ENCODE measurements at regions not wholly inside any gene's neighbourhood (a gene's known extent, or its start where the extent isn't known, plus 50 kb on each side); places are given as distances from the start of the nearest gene placed in this dataset.
A peak's percentile ranks its signal among the peaks of the same experiment; 100 is the strongest.

DNA sequence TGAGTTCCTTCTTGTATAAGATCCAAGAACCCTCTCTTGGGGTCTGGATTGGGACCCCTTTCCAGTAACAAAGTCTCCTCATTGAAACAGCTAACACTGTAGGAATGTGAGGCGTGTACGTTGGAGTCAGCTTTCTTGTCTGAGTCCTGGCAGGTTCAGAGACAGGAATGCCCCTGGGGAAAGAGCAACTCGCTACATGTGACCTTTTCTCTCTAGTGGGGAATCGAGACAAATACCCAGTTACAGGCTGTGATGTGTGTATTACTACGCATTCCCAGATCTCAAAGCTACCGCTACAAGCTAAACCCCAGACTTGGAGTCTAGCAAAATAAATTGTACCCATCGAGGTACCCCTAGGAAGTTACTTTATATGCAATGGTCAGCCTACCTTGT, 85.6 kb upstream of the FRMD4A start:
- DNase-seq, result peak in 1 of 5 donors; percentile 14

DNA sequence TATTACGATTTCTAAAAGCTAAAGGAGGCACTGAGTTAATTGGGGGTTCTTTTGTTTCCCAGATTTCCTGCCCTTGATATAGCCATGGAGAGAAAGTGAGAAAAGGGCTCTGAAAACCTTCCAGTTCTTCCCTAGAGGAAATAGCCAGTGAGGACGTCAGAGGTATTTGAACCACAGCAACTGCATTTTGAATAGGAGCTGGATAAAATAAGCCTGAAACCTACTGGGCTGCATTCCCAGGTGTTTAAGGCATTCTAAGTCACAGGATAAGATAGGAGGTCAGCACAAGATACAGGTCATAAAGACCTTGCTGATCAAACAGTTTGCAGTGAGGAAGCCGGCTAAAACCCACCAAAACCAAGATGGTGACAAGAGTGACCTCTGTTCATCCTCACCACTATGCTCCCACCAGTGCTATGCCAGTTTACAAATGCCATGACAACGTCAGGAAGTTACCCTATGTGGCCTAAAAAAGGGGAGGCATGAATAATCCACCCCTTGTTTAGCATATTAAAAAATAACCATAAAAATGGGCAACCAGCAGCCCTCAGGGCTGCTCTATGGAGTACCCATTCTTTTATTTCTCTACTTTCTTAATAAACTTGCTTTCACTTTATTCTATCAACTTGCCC, 85.1 kb upstream of the FRMD4A start:
- H3K9ac ChIP-seq (ENCODE audit: low read length in 3 of 3), result no peak overlapping the region
- FAIRE-seq (no peak), DNase-seq (no peak)
- H3K4me1 ChIP-seq (ENCODE audit: control insufficient read depth in 2 of 3, insufficient read depth in 2 of 3, low read depth in 1 of 3, low read length in 3 of 3), result no peaks in the 10 kb centered on the region
- intact Hi-C loops (cut with DNase I), result no loop called here
- no peaks in the 10 kb centered on the region for H3K9me3 ChIP-seq (ENCODE audit: control insufficient read depth in 2 of 3, insufficient read depth in 1 of 3, low read length in 3 of 3)
- no peak overlapping the region for H3K4me3 ChIP-seq (ENCODE audit: low read length in 3 of 3)
- no peak overlapping the region for H3K27ac ChIP-seq (ENCODE audit: low read depth in 2 of 2, low read length in 2 of 2)
- no peaks in the 10 kb centered on the region for H3K27me3 ChIP-seq (ENCODE audit: control insufficient read depth, insufficient read depth, low read length)
- TF ChIP-seq, protein P1, sequence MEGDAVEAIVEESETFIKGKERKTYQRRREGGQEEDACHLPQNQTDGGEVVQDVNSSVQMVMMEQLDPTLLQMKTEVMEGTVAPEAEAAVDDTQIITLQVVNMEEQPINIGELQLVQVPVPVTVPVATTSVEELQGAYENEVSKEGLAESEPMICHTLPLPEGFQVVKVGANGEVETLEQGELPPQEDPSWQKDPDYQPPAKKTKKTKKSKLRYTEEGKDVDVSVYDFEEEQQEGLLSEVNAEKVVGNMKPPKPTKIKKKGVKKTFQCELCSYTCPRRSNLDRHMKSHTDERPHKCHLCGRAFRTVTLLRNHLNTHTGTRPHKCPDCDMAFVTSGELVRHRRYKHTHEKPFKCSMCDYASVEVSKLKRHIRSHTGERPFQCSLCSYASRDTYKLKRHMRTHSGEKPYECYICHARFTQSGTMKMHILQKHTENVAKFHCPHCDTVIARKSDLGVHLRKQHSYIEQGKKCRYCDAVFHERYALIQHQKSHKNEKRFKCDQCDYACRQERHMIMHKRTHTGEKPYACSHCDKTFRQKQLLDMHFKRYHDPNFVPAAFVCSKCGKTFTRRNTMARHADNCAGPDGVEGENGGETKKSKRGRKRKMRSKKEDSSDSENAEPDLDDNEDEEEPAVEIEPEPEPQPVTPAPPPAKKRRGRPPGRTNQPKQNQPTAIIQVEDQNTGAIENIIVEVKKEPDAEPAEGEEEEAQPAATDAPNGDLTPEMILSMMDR (IDR thresholded peaks at IDR 0.05; ENCODE audit: borderline replicate concordance, extremely low read depth, insufficient read depth), result no peak
- no peaks in the 10 kb centered on the region for H3K36me3 ChIP-seq (ENCODE audit: control insufficient read depth in 2 of 3, insufficient read depth in 3 of 3, low read length in 3 of 3)

More for the DNA sequence above, 85.6 kb upstream of the FRMD4A start:
- Histone ChIP-seq H3K4me1 (ENCODE audit: control insufficient read depth in 2 of 3, insufficient read depth in 2 of 3, low read depth in 1 of 3, low read length in 3 of 3) (no peaks in the 10 kb centered on the region), H3K9me3 (ENCODE audit: control insufficient read depth in 2 of 3, insufficient read depth in 1 of 3, low read length in 3 of 3) (no peaks in the 10 kb centered on the region), H3K36me3 (ENCODE audit: control insufficient read depth in 2 of 3, insufficient read depth in 3 of 3, low read length in 3 of 3) (no peaks in the 10 kb centered on the region), H3K27me3 (ENCODE audit: control insufficient read depth, insufficient read depth, low read length) (no peaks in the 10 kb centered on the region), H3K9ac (ENCODE audit: low read length in 3 of 3) (no peak overlapping the region), H3K4me3 (ENCODE audit: low read length in 3 of 3) (no peak overlapping the region), H3K27ac (ENCODE audit: low read depth in 2 of 2, low read length in 2 of 2) (no peak overlapping the region)
- TF ChIP-seq, protein P1 (IDR thresholded peaks at IDR 0.05; ENCODE audit: borderline replicate concordance, extremely low read depth, insufficient read depth), result no peak
- intact Hi-C loops (cut with DNase I), result no loop called here
- no peak for FAIRE-seq

DNA sequence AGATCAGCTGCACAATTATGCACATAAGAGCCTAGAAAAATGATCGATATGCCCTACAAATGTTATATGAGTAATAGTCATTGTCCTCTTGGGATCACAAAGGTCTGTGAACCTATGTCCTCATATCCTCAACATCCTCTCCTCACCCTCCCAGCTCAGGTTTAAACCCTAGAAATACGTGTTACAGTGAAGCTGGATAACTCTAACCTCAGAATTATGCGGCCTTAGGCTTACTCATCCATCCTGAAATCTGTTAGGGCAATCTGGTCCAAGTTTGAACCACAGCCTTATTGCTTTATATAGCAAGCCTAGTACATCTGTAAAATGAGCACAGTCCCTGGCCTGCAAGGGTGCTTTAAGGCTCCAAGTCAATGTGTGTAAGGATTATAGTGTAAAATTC, 84.2 kb upstream of the FRMD4A start:
- Histone ChIP-seq H3K9ac (ENCODE audit: low read length in 3 of 3) (no peak overlapping the region), H3K9me3 (ENCODE audit: control insufficient read depth in 2 of 3, insufficient read depth in 1 of 3, low read length in 3 of 3) (no peaks in the 10 kb centered on the region), H3K4me1 (ENCODE audit: control insufficient read depth in 2 of 3, insufficient read depth in 2 of 3, low read depth in 1 of 3, low read length in 3 of 3) (no peaks in the 10 kb centered on the region), H3K27me3 (ENCODE audit: control insufficient read depth, insufficient read depth, low read length) (no peaks in the 10 kb centered on the region), H3K4me3 (ENCODE audit: low read length in 3 of 3) (no peak overlapping the region), H3K27ac (ENCODE audit: low read depth in 2 of 2, low read length in 2 of 2) (no peak overlapping the region), H3K36me3 (ENCODE audit: control insufficient read depth in 2 of 3, insufficient read depth in 3 of 3, low read length in 3 of 3) (no peaks in the 10 kb centered on the region)
- FAIRE-seq, result no peak
- intact Hi-C loops (cut with DNase I), result no loop called here
- no peak for DNase-seq
- TF ChIP-seq, protein P1 (IDR thresholded peaks at IDR 0.05; ENCODE audit: borderline replicate concordance, extremely low read depth, insufficient read depth), result no peak

DNA sequence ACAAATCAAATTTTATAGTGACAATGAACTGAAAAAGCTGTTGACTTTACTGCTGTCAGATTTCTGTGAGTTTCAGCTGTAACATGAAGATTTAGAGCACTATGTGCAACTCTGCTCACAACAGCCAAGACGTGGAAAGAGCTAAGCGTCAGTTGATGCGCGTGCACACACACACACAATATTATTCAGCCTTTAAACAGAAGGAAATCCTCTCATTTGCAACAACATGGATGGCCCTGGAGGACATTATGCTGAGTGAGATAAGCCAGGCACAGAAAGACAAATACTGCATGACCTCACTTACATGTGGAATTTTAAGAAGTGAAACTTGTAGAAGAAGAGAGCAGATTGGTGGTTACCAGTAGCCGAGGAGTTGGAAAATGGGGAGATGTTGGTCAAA, 82.8 kb upstream of the FRMD4A start:
- TF ChIP-seq, protein P1 (IDR thresholded peaks at IDR 0.05; ENCODE audit: borderline replicate concordance, extremely low read depth, insufficient read depth), result no peak
- H3K36me3 ChIP-seq (ENCODE audit: control insufficient read depth in 2 of 3, insufficient read depth in 3 of 3, low read length in 3 of 3), result no peaks in the 10 kb centered on the region
- H3K4me1 ChIP-seq (ENCODE audit: control insufficient read depth in 2 of 3, insufficient read depth in 2 of 3, low read depth in 1 of 3, low read length in 3 of 3), result no peaks in the 10 kb centered on the region
- no peak overlapping the region for H3K9ac ChIP-seq (ENCODE audit: low read length in 3 of 3)
- DNase-seq (peak in 2 of 5 donors; percentile 48 to 52), FAIRE-seq (no peak)
- intact Hi-C loops (cut with DNase I), result no loop called here
- H3K4me3 ChIP-seq (ENCODE audit: low read length in 3 of 3), result no peak overlapping the region
- H3K27me3 ChIP-seq (ENCODE audit: control insufficient read depth, insufficient read depth, low read length), result no peaks in the 10 kb centered on the region
- H3K27ac ChIP-seq (ENCODE audit: low read depth in 2 of 2, low read length in 2 of 2), result no peak overlapping the region
- no peaks in the 10 kb centered on the region for H3K9me3 ChIP-seq (ENCODE audit: control insufficient read depth in 2 of 3, insufficient read depth in 1 of 3, low read length in 3 of 3)
